GM18508 (cell line): ENCODE measurements at regions not wholly inside any gene's neighbourhood (a gene's known extent, or its start where the extent isn't known, plus 50 kb on each side); places are given as distances from the start of the nearest gene placed in this dataset.

Experiments
- ATAC-seq: cut with Tn5 transposase; IDR thresholded peaks from one replicate; pipeline ENCODE4 v1.9.1; 2021; ENCODE audit warnings: moderate number of reproducible peaks; ENCODE audit not compliant: insufficient read depth, unreplicated experiment

GRCh38 chr12:24446287-24446686 lies 496.8 kb upstream of the SOX5 start:
- no peak for ATAC-seq

- no peak for ATAC-seq
Measured at GRCh38 chr12:24444634-24445033, 495.2 kb upstream of the SOX5 start.

- ATAC-seq: no peak
Measured at GRCh38 chr12:24441458-24441857, 492.0 kb upstream of the SOX5 start.

GRCh38 chr12:24436667-24437066 lies 487.2 kb upstream of the SOX5 start:
- ATAC-seq: no peak

- no peak for ATAC-seq
Measured at GRCh38 chr12:24431872-24432271, 482.4 kb upstream of the SOX5 start.

- ATAC-seq: no peak
Measured at GRCh38 chr12:24427776-24428175, 478.3 kb upstream of the SOX5 start.

- ATAC-seq: no peak
Measured at GRCh38 chr12:24425601-24425970, 476.1 kb upstream of the SOX5 start.

- ATAC-seq: no peak
Measured at GRCh38 chr12:24424889-24425600, 475.6 kb upstream of the SOX5 start.

GRCh38 chr12:24424376-24424775 lies 474.9 kb upstream of the SOX5 start:
- ATAC-seq: no peak

- no peak for ATAC-seq
Measured at GRCh38 chr12:24423611-24424010, 474.1 kb upstream of the SOX5 start.

GRCh38 chr12:24421759-24422158 lies 472.3 kb upstream of the SOX5 start:
- no peak for ATAC-seq

- ATAC-seq: no peak
Measured at GRCh38 chr12:24418157-24418556, 468.7 kb upstream of the SOX5 start.

- no peak for ATAC-seq
Measured at GRCh38 chr12:24416423-24417109, 467.1 kb upstream of the SOX5 start.

- ATAC-seq: no peak
Measured at GRCh38 chr12:24415934-24416333, 466.5 kb upstream of the SOX5 start.

GRCh38 chr12:24414480-24414879 lies 465.0 kb upstream of the SOX5 start:
- no peak for ATAC-seq

GRCh38 chr12:24411948-24412347 lies 462.5 kb upstream of the SOX5 start:
- no peak for ATAC-seq

GRCh38 chr12:24409868-24410267 lies 460.4 kb upstream of the SOX5 start:
- ATAC-seq: no peak

- no peak for ATAC-seq
Measured at GRCh38 chr12:24408305-24408704, 458.8 kb upstream of the SOX5 start.

- ATAC-seq: no peak
Measured at GRCh38 chr12:24407884-24408283, 458.4 kb upstream of the SOX5 start.

GRCh38 chr12:24404086-24404815 lies 454.8 kb upstream of the SOX5 start:
- ATAC-seq: no peak

- ATAC-seq: no peak
Measured at GRCh38 chr12:24400533-24400932, 451.1 kb upstream of the SOX5 start.
